COLO668 (cell line): ENCODE measurements at regions not wholly inside any gene's neighbourhood (a gene's known extent, or its start where the extent isn't known, plus 50 kb on each side); places are given as distances from the start of the nearest gene placed in this dataset.

Source experiments
- DNase-seq: peaks from one replicate; lab custom pipeline; 2025; ENCODE audit not compliant: unreplicated experiment; lab: John Stamatoyannopoulos, UW

GRCh38 chr2:18332477-18332876 is 228.0 kb downstream of the RDH14 start:
- DNase-seq: no peak

GRCh38 chr2:18325118-18325517 is 235.3 kb downstream of the RDH14 start:
- DNase-seq: no peak

GRCh38 chr2:18319987-18320386 is 240.5 kb downstream of the RDH14 start:
- DNase-seq: no peak

GRCh38 chr2:18317017-18317416 is 243.4 kb downstream of the RDH14 start:
- DNase-seq: no peak

DNA sequence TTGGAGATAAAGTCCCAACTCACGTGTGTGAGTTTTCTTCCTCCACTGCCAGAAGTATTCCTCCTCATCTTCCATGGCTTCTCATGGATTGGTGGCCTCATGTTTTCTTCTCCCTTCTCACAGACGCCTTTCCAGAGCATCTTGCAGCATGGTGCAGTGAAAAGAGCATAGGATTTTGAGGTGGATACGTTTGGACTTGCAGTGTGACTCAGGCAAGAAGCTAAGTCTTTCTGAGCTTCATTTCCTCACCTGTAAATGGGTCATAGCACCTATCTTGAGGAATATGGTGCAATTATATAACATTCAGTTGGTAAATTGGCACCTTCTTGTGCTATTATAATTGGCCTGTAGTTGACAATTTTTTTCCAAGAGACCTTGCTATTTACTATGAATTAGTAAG is 247.6 kb downstream of the RDH14 start:
- DNase-seq: no peak

GRCh38 chr2:18311420-18312195 is 248.8 kb downstream of the RDH14 start:
- peak; percentile 50 for DNase-seq

- no peak for DNase-seq
These were observed 250.8 kb downstream of the RDH14 start for GRCh38 chr2:18309627-18310026.

DNA sequence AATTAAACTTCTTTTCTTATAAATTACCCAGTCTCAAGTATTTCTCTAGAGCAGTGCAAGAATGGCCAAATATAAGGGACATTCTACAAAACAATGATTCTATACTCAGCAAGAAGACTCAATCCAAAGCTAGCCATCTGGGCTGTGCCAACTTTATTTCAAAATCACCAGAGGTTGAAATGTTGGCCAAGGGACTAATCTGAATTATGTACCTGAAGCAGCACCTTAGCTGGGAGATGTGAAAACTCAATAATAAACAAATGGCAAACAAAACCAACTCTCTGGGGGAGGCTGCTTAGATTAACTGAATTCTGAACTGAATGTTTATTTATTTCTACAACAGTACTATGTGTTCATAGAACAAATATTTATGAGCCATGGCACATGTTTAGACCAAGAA is 251.3 kb downstream of the RDH14 start:
- DNase-seq: no peak

DNA sequence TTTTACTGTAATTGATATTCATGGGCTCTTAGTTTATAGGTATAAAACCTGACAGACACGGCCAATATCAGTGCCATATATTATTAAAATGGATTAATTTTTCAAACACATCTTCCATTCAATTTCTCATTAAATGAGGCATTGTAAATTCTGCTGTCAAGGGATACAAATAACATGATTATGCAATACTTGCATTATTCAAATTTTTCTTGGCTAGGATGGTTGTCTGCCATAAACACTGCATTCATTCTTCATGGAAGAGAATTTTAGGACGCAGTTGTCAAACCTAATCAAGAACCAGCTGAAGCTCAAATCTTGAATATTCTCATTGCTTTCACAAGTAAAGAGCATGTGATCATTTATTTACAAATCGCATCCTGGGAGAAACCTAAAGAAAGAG is 255.6 kb downstream of the RDH14 start:
- no peak for DNase-seq

GRCh38 chr2:18301421-18302139 is 258.9 kb downstream of the RDH14 start:
- DNase-seq: no peak

DNA sequence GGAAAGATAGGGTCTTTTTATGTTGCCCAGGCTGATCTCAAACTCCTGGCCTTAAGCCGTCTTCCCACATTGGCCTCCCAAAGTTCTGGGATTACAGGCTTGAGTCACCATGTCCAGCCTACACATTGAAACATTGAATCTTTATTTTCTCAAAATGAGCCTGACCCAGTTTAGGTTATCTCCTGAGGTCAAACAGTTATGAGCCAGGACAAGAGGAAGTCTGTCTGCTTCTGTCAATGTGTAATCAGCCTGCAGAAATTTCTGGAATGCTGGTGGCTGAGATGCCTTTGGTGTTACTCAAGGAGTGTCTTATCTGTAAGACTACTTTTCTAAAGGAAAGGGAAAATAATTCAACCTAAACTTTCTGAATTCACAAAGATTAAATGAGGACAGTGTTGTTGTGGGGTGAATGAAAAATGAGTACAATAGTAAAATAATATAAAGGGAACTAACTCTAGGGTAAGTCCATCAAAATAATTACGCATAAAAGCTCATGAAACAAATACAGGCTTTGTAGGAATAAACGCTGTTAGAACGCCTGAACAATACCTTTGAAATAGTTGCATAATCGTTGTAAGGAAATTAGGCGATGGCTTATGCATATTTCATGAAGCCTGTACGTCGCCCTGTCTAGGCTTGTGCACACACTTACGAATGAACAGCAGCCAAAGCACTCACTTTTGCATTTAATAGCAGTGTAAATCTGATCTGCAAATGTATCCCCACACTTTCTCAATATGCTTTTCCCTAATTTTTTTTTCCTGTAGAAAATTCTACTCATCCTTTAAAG is 260.8 kb downstream of the RDH14 start:
- no peak for DNase-seq

DNA sequence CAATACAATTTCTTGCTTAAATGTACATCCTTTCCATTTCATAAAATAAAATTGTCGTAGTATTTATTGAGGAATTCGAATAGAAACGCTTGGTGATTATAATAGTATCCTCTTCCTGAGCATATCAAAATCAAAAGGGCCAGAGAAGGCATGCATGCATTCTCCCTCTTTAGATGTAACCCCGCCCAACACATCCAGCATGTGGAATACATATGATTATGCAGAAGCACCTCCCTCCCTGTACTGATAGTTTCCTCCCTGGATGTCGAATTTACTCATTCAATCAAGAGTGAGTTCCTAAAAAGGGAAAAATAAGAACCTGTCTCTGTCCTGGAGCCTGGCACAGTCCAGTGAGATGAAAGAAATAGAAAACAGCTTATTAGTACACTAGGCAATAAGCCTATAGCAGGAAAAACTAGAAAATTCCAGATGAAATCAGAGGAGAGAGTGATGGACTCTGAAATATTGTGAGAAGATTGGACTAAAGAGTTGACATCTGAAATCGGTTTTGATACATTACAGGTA is 262.9 kb downstream of the RDH14 start:
- DNase-seq: no peak

- no peak for DNase-seq
These were observed 270.1 kb downstream of the RDH14 start for GRCh38 chr2:18290386-18290785.

DNA sequence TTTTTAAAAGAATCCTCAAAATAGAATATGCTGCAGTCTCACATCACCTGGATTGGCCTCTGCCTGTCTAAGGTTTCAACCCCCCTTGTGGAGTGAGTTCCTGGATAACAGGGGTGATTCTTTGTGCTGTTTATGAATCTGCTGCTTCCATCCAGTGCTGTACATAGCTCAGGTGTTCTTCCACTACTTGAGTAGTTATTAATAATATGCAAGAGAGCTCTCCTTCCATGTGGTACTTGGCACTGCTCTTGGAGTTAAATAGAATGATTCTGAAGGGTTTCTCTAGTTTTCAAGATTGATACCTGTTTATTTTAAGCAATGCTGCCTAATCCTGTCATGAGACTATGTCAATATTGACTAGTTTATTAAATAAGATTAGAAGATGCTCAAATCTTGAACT is 273.6 kb downstream of the RDH14 start:
- DNase-seq: no peak

DNA sequence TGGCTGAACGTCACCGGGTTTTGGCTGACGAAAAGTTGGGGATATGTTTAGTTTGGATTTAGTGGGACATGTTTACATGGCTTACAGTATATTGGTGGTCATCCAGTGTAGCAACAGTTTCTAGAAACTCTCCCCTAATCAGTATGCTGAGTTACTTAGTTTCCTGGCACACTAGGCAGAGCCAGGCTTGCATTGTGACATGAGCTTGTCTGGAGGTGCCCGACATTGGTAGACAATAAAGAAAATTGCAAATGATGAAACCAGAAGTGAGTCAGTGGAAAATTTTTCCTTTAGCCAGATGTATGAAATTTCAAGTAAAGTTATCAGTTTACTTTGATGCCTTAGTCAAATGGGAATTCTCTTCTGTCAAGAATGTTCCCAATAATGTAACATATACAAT is 276.1 kb downstream of the RDH14 start:
- DNase-seq: no peak

DNA sequence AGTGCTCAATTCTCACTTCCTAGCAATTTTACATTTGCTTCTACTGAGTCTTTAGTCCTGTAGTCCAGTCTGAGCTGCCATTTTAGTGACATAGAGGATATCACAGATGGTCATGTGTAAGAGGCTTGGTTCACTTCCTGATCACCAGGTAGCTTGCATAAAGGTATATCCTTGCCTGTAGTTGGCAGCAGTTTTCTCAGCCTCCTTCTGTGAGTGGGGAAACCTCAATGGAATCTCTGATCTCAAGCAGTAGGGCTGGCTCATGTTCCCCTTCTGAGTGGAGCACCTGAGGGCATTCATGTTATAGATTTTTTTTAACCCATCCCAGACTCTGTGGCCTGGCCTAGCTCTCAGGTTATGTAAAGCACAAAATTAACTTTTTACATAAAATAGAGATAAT is 278.4 kb downstream of the RDH14 start:
- DNase-seq: no peak

- no peak for DNase-seq
These were observed 283.8 kb downstream of the RDH14 start for GRCh38 chr2:18276583-18277075.

DNA sequence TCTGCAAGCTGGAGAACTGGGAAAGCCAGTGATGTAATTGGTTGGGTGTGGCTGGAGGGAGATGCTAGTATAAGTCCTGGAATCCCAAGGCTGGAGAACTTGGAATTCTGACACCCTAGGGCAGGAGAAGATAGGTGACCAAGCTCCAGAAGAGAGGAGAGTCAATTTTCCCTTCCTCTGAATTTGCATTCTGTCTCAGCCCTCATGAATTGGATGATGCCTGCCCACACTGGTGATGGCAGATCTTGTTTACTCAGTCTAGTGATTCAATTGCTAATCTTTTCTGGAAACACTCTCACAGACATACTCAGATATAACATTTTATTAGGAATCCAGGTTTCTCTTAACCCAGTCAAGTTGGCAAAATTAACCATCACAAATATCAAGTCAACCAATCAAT is 287.2 kb downstream of the RDH14 start:
- DNase-seq: no peak

DNA sequence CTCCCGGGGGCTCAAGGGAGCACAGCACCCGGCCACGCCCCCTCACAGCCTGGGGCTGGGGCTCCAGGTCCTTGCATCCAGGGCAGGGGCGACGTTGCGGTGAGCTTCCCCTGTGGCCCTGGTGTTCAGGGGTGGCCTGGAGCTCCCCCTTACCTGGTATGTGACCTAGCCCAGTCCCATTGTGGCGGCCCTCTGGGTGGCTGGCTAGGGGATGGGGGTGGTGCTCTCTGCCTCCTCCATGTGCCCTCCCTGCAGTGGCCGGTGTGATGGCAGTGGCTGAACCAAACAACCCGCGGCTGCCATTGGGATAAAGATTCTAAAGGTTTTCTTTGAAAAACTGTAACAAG is 288.3 kb downstream of the RDH14 start:
- no peak for DNase-seq

- no peak for DNase-seq
These were observed 288.9 kb downstream of the RDH14 start for GRCh38 chr2:18271370-18272147.

DNA sequence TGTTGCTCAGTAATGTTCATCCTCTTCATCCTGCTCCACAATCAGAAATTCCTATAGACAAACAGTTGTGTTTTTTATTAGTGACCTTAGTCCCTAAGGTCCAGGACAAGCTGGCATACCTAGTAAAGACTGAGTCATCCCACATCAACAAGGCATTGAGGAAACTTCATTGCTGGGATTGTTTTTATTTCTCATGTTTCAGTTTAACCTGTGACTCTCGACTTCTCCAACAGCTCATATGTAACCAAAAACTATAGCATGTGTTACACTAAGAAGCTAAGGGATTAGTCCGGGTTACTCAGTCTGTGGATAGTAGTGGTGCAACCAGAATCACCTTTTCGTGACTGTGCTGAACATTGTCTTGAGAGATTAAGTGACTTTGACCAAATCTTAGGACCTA is 292.1 kb downstream of the RDH14 start:
- DNase-seq: no peak
